T-helper 9 cell (primary cell): ENCODE measurements at regions not wholly inside any gene's neighbourhood (a gene's known extent, or its start where the extent isn't known, plus 50 kb on each side); places are given as distances from the start of the nearest gene placed in this dataset.

Experiments used
- DNase-seq: peaks from one replicate; pipeline ENCODE4 v3.0.0-alpha.2; 2020

GRCh38 chr10:89829262-89829886, 128.0 kb downstream of the KIF20B start:
- no peak for DNase-seq

GRCh38 chr10:89829887-89830269, 128.5 kb downstream of the KIF20B start:
- no peak for DNase-seq

GRCh38 chr10:89830624-89831023, 129.2 kb downstream of the KIF20B start:
- no peak for DNase-seq

GRCh38 chr10:89836840-89837164, 135.4 kb downstream of the KIF20B start:
- no peak for DNase-seq

- DNase-seq = peak; percentile 3
Measured at GRCh38 chr10:89837165-89838043, 136.0 kb downstream of the KIF20B start.

- DNase-seq = no peak
Measured at GRCh38 chr10:89838044-89838615, 136.7 kb downstream of the KIF20B start.

GRCh38 chr10:89845541-89846280, 144.3 kb downstream of the KIF20B start:
- DNase-seq = no peak

- DNase-seq = no peak
Measured at GRCh38 chr10:89846281-89846630, 144.9 kb downstream of the KIF20B start.

GRCh38 chr10:89846786-89847185, 145.4 kb downstream of the KIF20B start:
- no peak for DNase-seq

GRCh38 chr10:89852872-89853271, 151.5 kb downstream of the KIF20B start:
- DNase-seq = no peak

- DNase-seq = no peak
Measured at GRCh38 chr10:89853781-89854191, 152.4 kb downstream of the KIF20B start.

GRCh38 chr10:89857431-89858042, 156.1 kb downstream of the KIF20B start:
- no peak for DNase-seq

- no peak for DNase-seq
Measured at GRCh38 chr10:89861199-89861573, 159.8 kb downstream of the KIF20B start.

GRCh38 chr10:89861584-89862301, 160.4 kb downstream of the KIF20B start:
- no peak for DNase-seq

GRCh38 chr10:89867964-89868363, 166.6 kb downstream of the KIF20B start:
- DNase-seq = no peak

GRCh38 chr10:89869180-89869579, 167.8 kb downstream of the KIF20B start:
- DNase-seq = no peak

GRCh38 chr10:89869592-89870156, 168.3 kb downstream of the KIF20B start:
- DNase-seq = no peak

- DNase-seq = no peak
Measured at GRCh38 chr10:89870936-89871335, 169.5 kb downstream of the KIF20B start.

- no peak for DNase-seq
Measured at GRCh38 chr10:89873055-89873454, 171.7 kb downstream of the KIF20B start.

- no peak for DNase-seq
Measured at GRCh38 chr10:89875557-89875956, 174.2 kb downstream of the KIF20B start.

- DNase-seq = no peak
Measured at GRCh38 chr10:89879121-89879520, 177.7 kb downstream of the KIF20B start.

GRCh38 chr10:89887406-89887805, 186.0 kb downstream of the KIF20B start:
- DNase-seq = no peak
